HPDE6-E6E7 (cell line): ENCODE measurements at regions not wholly inside any gene's neighbourhood (a gene's known extent, or its start where the extent isn't known, plus 50 kb on each side); places are given as distances from the start of the nearest gene placed in this dataset.
"Not testable (repeated sequence)": the region's sequence is repeated elsewhere in the genome, so short reads cannot be mapped to it uniquely, and the experiment has no call there.

Source experiments
- DNase-seq: peaks from one replicate; pipeline ENCODE4 v3.0.0; 2011; ENCODE audit warnings: missing footprints; ENCODE audit errors: extremely low spot score

DNA sequence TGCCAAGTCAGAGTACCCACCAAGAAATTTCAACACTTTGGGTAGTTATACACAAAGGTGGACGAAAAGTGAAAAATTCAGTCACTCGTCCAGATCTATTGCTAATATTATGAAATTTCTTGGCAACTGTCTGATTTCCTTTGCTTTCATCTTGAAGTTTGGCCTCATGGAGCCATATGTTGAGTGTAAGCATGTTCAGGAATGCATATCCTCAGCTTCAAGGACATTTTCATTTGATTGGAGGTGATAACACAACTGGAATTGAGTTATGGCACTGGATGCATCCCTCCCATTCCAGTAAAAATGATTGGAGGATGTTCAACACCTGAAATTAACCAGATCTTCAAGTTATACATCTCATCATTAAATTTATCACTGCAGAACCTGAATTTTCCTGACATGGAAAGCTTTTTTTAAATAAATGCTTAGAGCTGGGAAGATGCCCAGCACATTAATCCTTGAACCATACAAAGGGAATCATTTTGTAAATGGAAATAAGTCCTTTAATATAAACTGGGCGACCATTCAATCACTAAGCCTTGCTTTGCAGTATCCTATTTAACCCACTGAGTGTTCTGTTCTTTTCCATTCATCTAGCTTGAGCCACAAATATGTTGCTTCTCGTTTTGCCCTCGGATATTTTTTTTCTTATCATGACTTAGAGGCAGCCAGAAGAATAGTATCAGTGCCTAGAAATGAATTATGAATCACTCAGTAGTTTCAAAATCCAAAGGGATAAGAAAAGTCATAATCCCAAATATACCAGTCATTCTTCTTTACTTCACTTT is 273.7 kb upstream of the PIK3R1 start:
- DNase-seq: no peak

DNA sequence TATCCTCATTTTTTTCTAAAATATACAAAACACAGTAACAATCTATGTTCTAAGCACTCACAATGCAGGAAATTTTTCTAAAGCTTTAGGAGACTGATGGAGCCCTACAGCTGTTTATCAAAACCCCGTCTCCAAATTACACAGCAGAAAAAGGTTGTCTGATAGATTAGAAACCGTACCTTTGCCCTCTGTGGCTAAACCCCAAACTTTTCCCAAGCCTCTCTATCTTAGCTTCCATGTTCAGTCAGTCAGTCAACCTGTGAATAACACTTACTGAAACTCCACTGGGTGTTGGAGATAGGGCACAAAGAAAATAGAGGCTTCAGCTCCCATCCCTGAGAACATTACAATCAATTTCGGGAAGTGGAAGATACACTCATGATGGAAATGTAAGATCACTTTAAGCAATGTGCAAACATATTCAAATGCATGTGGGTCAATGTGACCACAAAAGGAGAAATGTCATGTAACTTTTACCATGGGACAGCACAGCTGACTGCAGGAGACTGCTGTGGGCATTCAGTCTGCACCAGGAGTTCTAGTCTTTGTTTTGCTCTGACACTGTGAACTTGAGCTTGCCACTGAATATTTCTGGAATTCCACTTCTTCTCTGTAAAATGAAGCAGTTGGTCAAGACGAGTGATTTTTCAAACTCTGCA is 279.5 kb upstream of the PIK3R1 start:
- DNase-seq: no peak

DNA sequence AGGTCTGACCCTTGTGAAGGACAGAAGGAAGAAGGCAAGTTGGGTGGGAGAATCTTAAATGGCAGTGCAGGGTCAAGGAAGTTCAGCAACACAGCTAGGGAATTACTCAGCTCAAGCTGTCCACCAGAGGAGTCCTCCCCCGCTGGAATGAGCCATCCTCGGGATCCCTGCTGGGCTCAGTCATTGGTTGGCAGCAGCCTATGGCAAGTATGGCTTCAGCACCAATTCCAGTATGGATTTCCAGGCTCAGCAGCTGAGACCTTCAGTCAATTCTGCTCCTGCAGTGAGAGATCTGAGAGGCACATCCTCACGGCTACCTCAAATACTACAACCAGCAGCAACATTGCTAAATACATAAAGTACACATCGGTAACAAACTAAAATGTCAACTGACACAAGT is 280.6 kb upstream of the PIK3R1 start:
- DNase-seq: no peak

- no peak for DNase-seq
Observed at GRCh38 chr5:67925511-67925910, 290.0 kb upstream of the PIK3R1 start.

GRCh38 chr5:67921004-67921601 is 294.5 kb upstream of the PIK3R1 start:
- no peak for DNase-seq

GRCh38 chr5:67919532-67919931 is 296.0 kb upstream of the PIK3R1 start:
- not testable (repeated sequence) for DNase-seq

DNA sequence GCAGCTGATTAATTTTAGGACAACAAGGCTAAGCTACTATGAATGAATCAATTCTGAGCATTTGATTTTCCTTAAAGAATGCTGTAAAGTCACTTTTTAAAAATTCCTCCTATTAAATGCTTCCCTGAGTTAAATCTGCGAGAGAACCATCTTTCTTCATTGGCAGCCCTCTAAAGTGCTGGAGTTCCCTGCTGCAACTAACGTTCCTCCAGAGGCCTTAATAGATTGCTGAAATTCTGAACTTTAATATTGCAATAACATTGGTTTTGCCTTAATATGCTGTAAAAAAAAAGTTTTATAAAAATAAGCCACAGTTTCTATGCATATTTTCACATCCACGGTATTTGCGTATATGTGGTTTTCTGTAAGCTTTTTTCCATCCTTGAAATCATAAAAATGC is 298.0 kb upstream of the PIK3R1 start:
- DNase-seq: no peak

GRCh38 chr5:67910546-67910945 is 305.0 kb upstream of the PIK3R1 start:
- no peak for DNase-seq

DNA sequence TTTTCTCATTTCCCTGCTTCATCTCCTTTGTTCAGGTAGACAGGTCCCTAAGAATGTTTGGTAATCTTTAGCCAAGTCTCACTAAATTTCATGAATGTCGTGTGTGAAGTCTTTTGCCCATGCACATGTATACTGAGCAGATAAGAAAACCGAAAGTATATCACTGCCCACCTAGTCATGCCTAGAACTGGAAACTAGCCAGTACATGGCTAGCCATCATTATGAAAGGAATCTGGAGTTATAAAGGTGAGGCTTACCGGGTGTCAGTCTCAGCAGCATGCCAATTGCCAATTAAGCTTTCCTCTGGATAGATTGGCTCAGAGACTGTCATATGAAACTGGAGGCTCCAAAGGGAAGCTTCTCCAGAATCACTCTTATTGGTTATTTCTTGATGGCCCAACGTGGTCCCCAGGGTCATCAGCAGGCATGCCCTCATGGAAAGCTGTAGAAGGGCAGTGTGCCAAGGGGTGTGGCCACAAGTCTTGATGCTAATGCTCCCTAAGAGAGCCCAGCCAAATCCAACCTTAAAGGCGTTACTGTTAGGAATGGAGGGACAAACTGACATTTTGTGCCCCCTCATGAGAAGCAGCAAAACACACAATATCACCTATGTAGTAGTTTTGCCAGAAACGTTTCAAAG is 307.3 kb upstream of the PIK3R1 start:
- no peak for DNase-seq

- DNase-seq: no peak
Observed at GRCh38 chr5:67904366-67904765, 311.2 kb upstream of the PIK3R1 start.

DNA sequence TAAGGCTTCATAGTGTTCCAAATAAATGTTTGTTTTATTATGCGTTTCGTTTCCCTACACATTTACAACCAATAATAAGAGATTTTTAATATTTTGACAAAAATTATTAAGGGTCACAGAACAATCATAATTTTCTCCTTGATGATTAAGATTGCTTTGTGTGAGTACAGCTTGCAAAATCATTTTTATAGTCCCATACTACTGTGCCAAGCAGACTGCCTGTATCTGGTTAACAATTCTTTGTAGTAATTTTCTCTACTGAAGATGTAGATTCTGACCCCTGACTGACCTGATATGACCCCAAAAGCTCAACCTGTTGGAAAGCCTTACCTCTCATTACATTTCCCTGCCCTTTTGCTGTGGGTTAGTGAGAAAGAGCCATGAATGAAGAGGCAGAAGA is 311.9 kb upstream of the PIK3R1 start:
- no peak for DNase-seq

- no peak for DNase-seq
Observed at GRCh38 chr5:67903121-67903520, 312.4 kb upstream of the PIK3R1 start.

DNA sequence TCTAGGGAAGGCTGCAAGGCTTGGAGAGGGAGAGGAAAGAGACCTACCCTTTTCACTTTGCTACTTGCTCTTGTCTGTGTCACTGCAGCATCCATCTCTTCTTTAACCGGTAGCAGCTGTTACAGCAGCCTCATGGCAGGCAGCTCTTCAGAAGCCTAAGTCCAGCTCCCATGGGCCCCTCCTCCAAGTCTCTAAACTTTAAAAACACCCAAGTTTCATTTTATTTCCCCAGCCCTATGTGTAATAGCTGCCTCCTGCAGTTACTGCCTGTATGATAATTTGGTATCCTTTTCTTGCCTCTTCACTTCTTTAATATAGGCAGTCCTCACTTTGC is 313.1 kb upstream of the PIK3R1 start:
- no peak for DNase-seq

- no peak for DNase-seq
Observed at GRCh38 chr5:67901814-67902496, 313.6 kb upstream of the PIK3R1 start.

DNA sequence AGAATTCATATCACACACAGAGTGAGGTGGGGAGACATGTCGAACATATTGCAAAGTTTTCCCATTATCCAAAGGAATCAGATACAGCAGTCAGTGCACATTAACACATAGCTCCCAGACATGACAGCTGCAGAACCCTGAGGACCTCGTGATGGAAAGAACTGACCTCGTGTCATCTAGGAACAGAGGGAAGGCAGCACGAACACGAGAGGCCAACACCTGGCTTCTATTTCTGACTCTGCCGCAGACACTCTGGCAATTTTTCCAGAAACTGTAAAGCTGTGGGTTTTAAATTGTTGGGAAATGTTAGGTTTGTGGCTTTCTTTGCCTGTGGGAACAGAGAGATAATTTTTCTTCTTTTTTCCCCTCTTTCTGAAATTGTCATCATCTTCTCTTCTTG is 315.0 kb upstream of the PIK3R1 start:
- no peak for DNase-seq

DNA sequence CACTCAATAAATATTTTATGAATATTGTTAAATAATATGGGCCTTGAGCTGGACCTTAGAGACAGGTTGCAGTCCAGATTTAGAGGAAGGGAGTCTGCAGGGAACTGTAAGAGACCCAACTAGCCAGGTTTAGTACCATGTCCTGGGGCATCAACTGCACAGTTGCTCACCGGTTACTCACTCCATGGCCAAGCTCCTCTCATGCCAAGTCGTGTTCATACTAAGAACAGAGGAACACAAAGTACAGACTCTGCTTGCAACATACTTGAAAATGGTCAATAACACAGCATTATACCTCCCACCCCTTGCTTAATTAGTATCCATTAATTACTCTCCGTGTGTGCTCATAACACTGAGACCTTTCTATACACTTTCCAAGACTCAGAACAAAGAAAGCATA is 317.6 kb upstream of the PIK3R1 start:
- no peak for DNase-seq

DNA sequence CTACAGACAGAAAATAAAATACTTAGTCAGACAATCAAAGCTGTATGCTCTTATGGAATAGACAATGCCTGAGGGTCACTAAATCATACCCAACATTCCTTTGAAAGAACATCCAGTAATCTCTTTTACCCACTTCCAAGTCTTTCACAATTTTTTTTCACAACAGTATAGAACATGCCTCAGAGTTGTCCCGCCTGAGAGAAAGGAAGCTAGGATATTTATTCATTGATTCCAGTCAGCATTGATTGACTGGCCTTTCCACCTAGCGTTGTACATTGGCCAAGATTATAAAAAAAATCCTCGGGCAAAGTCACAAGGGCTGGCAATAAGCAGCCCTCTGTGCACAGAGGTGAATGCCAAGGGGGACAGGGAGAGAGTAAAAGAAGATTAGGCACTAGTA is 318.1 kb upstream of the PIK3R1 start:
- DNase-seq: no peak

DNA sequence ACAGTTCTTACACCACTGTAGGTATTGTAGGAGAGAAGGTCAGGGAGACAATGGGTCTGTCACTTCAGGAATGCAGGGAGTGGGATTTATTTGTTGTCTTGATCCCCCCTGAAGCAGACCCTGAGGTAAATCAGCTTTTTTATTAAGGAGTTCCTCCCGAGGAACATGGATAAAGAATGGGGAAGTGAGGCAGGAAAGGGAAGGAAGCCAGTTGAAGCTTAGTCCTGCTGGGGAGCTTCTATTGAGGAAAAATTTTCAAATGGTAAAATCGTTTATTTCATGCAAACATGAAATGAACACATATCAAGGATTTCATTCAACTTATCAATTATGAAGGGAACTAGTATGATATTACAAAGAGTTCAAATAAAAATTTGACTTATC is 318.6 kb upstream of the PIK3R1 start:
- no peak for DNase-seq

DNA sequence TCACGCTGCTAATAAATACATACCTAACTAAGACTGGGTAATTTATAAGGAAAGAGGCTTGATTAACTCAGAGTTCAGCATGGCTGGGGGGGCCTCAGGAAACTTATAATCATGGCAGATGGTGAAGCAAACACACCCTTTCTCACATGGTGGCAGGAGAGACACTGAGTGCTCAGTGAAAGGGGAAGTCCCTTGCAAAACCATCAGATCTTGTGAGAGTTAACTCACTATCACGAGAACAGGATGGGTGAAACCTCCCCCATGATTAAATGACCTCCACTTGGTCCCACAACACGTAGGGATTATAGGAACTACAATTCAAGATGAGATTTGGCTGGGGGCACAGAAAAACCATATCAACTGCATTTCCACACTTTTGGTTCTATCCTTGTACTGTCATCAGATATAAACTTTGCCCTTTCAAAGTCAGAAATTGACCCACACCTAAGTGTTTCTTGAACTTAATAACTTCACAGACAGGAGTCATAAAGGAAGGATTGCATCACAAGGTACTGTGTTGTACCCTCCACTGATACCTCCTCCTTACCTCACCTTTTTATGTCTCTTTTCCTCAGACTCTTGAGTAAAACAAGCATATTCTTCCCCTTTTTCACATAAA is 319.1 kb upstream of the PIK3R1 start:
- DNase-seq: no peak

DNA sequence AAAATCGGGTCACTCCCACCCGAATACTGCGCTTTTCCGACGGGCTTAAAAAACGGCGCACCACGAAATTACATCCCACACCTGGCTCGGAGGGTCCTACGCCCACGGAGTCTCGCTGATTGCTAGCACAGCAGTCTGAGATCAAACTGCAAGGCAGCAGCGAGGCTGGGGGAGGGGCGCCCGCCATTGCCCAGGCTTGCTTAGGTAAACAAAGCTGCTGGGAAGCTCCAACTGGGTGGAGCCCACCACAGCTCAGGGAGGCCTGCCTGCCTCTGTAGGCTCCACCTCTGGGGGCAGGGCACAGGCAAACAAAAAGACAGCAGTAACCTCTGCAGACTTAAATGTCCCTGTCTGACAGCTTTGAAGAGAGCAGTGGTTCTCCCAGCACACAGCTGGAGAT is 325.7 kb upstream of the PIK3R1 start:
- not testable (repeated sequence) for DNase-seq

- no peak for DNase-seq
Observed at GRCh38 chr5:67887748-67888161, 327.8 kb upstream of the PIK3R1 start.

DNA sequence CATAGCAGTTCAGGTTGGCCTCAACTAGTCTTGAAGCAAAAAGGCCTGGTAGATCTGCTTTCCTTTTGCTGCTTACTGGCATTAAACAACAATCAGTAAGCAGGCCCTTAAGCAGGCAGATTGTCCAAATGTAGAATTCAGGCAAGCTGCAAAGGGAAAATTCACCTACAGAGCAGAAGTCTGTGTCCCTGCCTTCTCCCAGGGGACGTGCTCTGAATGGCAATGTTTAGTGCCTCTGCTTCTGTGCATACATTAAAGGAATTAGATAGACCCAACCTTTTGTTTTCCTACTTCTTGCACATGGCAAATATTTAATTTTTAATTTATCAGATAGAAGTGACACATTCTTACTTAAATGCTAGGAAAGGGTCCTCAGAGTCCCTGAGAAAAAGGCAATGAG is 328.8 kb upstream of the PIK3R1 start:
- DNase-seq: no peak
